Activated CD4-positive, alpha-beta T cell treated with anti-CD3 and anti-CD28 coated beads for 36 hours (primary cell): ENCODE measurements at regions not wholly inside any gene's neighbourhood (a gene's known extent, or its start where the extent isn't known, plus 50 kb on each side); places are given as distances from the start of the nearest gene placed in this dataset.

ENCODE experiments used
- ATAC-seq: fragments of 200-7000 bp; cut with Tn5 transposase; one replicate; pipeline ENCODE4 v1.10.0; 2021; ENCODE audit warnings: mild to moderate bottlenecking, moderate library complexity
- CTCF ChIA-PET: fragments of 350-600 bp; sonication (Branson Sonifier 250); formaldehyde crosslinking; loops from one replicate; lab custom pipeline; 2021; ENCODE audit warnings: antibody characterized with exemption; lab: Charles Lee
- POLR2A ChIA-PET: fragments of 350-600 bp; sonication (Branson Sonifier 250); formaldehyde crosslinking; loops from one replicate; lab custom pipeline; 2021; ENCODE audit warnings: antibody characterized with exemption, inconsistent platforms; lab: Charles Lee
- DNase-seq: peaks from one replicate; pipeline ENCODE4 v3.0.0-alpha.2; 2020
- H3K27ac Mint-ChIP-seq: one replicate; pipeline ENCODE4 v1.8.0; 2021; ENCODE audit warnings: mixed read lengths
- H3K27me3 Mint-ChIP-seq: one replicate; pipeline ENCODE4 v1.8.0; 2021; ENCODE audit warnings: mixed read lengths
- H3K36me3 Mint-ChIP-seq: one replicate; pipeline ENCODE4 v1.8.0; 2021; ENCODE audit warnings: low read depth, mixed read lengths
- H3K4me1 Mint-ChIP-seq: one replicate; pipeline ENCODE4 v1.8.0; 2021; ENCODE audit warnings: mixed read lengths
- H3K4me3 Mint-ChIP-seq: one replicate; pipeline ENCODE4 v1.8.0; 2021; ENCODE audit warnings: mild to moderate bottlenecking, moderate library complexity, mixed read lengths
- H3K9me3 Mint-ChIP-seq: one replicate; pipeline ENCODE4 v1.8.0; 2021; ENCODE audit warnings: low read depth, mixed read lengths
- intact Hi-C, 2 experiments: fragments of 100-400 bp; cut with DNase I in 1 of 2; cut with micrococcal nuclease in 1 of 2; formaldehyde crosslinking; loops; one replicate each; pipeline versions ENCODE4 v1.14.2 to v1.15.1; 2022 to 2024; cut with DNase I, micrococcal nuclease

- Mint-ChIP-seq H3K36me3 (no peaks in the 10 kb centered on the region), H3K27ac (no peak overlapping the region), H3K27me3 (peaks cover 12% of the 10 kb centered on the region), H3K4me3 (no peak overlapping the region), H3K4me1 (peaks cover 9% of the 10 kb centered on the region), H3K9me3 (no peaks in the 10 kb centered on the region)
- ChIA-PET POLR2A (no interaction called here), CTCF (interaction anchor here (0.6 kb wide), 1 partner anchor 11 kb away, joined by 5 read pairs; no protein-coding TSS in a partner anchor)
- DNase-seq (no peak), ATAC-seq (no peak)
- intact Hi-C loops = no loop called here
These were observed 59.4 kb upstream of the POU2F1 start for GRCh38 chr1:167161242-167161641.

- Mint-ChIP-seq H3K27me3 (peaks cover 13% of the 10 kb centered on the region), H3K4me1 (peaks cover 9% of the 10 kb centered on the region), H3K4me3 (no peak overlapping the region), H3K27ac (no peak overlapping the region), H3K36me3 (no peaks in the 10 kb centered on the region), H3K9me3 (no peaks in the 10 kb centered on the region)
- intact Hi-C loops = no loop called here
- POLR2A ChIA-PET = no interaction called here
- CTCF ChIA-PET = no interaction called here
- DNase-seq (no peak), ATAC-seq (no peak)
These were observed 58.9 kb upstream of the POU2F1 start for GRCh38 chr1:167161762-167162161.

GRCh38 chr1:167165219-167165618 lies 55.5 kb upstream of the POU2F1 start:
- no peak overlapping the region for H3K4me3 Mint-ChIP-seq
- H3K9me3 Mint-ChIP-seq = peaks cover 4% of the 10 kb centered on the region
- intact Hi-C loops = loop anchor here in 1 of 2 experiments (5.0 kb wide), 1 partner anchor 42 kb away; no protein-coding TSS in a partner anchor
- peaks cover 9% of the 10 kb centered on the region for H3K4me1 Mint-ChIP-seq
- H3K36me3 Mint-ChIP-seq = no peaks in the 10 kb centered on the region
- ATAC-seq (no peak), DNase-seq (no peak)
- ChIA-PET CTCF (interaction anchor here (0.7 to 1.5 kb wide), 2 partner anchors 10 to 458 kb away, joined by 3 to 5 read pairs; no protein-coding TSS in a partner anchor), POLR2A (no interaction called here)
- peaks cover 23% of the 10 kb centered on the region for H3K27me3 Mint-ChIP-seq
- no peak overlapping the region for H3K27ac Mint-ChIP-seq

- DNase-seq = no peak
- H3K4me1 Mint-ChIP-seq = peaks cover 9% of the 10 kb centered on the region
- H3K4me3 Mint-ChIP-seq = no peak overlapping the region
- ChIA-PET CTCF (interaction anchor here (1.5 kb wide), 1 partner anchor 9 kb away, joined by 5 read pairs; no protein-coding TSS in a partner anchor), POLR2A (no interaction called here)
- peaks cover 27% of the 10 kb centered on the region for H3K27me3 Mint-ChIP-seq
- no peak for ATAC-seq
- no peaks in the 10 kb centered on the region for H3K36me3 Mint-ChIP-seq
- H3K27ac Mint-ChIP-seq = no peak overlapping the region
- intact Hi-C loops = loop anchor here in 1 of 2 experiments (5.0 kb wide), 1 partner anchor 41 kb away; no protein-coding TSS in a partner anchor
- H3K9me3 Mint-ChIP-seq = peaks cover 4% of the 10 kb centered on the region
These were observed 54.6 kb upstream of the POU2F1 start for GRCh38 chr1:167165948-167166689.

GRCh38 chr1:167166690-167167075 lies 54.0 kb upstream of the POU2F1 start:
- CTCF ChIA-PET = no interaction called here
- H3K36me3 Mint-ChIP-seq = no peaks in the 10 kb centered on the region
- no peak overlapping the region for H3K27ac Mint-ChIP-seq
- POLR2A ChIA-PET = no interaction called here
- DNase-seq (no peak), ATAC-seq (no peak)
- peaks cover 4% of the 10 kb centered on the region for H3K9me3 Mint-ChIP-seq
- intact Hi-C loops = loop anchor here in 1 of 2 experiments (5.0 kb wide), 1 partner anchor 41 kb away; no protein-coding TSS in a partner anchor
- H3K27me3 Mint-ChIP-seq = peaks cover 24% of the 10 kb centered on the region
- H3K4me3 Mint-ChIP-seq = no peak overlapping the region
- H3K4me1 Mint-ChIP-seq = peaks cover 9% of the 10 kb centered on the region

GRCh38 chr1:167168424-167168823 lies 52.3 kb upstream of the POU2F1 start:
- peaks cover 3% of the 10 kb centered on the region for H3K4me1 Mint-ChIP-seq
- intact Hi-C loops = loop anchor here in 1 of 2 experiments (5.0 kb wide), 1 partner anchor 39 kb away; no protein-coding TSS in a partner anchor
- ATAC-seq (no peak), DNase-seq (no peak)
- H3K4me3 Mint-ChIP-seq = no peak overlapping the region
- peaks cover 4% of the 10 kb centered on the region for H3K9me3 Mint-ChIP-seq
- H3K27me3 Mint-ChIP-seq = peaks cover 24% of the 10 kb centered on the region
- no peak overlapping the region for H3K27ac Mint-ChIP-seq
- ChIA-PET CTCF (no interaction called here), POLR2A (no interaction called here)
- no peaks in the 10 kb centered on the region for H3K36me3 Mint-ChIP-seq

- peaks cover 22% of the 10 kb centered on the region for H3K27me3 Mint-ChIP-seq
- CTCF ChIA-PET = no interaction called here
These were observed 51.0 kb upstream of the POU2F1 start for GRCh38 chr1:167169642-167170041.

More at GRCh38 chr1:167169642-167170041, 51.0 kb upstream of the POU2F1 start:
- H3K27ac Mint-ChIP-seq = no peak overlapping the region
- POLR2A ChIA-PET = no interaction called here
- peaks cover 4% of the 10 kb centered on the region for H3K9me3 Mint-ChIP-seq
- H3K36me3 Mint-ChIP-seq = no peaks in the 10 kb centered on the region
- ATAC-seq (no peak), DNase-seq (no peak)
- intact Hi-C loops = loop anchor here in 1 of 2 experiments (5.0 kb wide), 1 partner anchor 38 kb away; no protein-coding TSS in a partner anchor
- no peaks in the 10 kb centered on the region for H3K4me1 Mint-ChIP-seq
- H3K4me3 Mint-ChIP-seq = no peak overlapping the region
